ENCODE measurements at regions not wholly inside any gene's neighbourhood (a gene's known extent, or its start where the extent isn't known, plus 50 kb on each side); places are given as distances from the start of the nearest gene placed in this dataset.
"Not testable (repeated sequence)": the region's sequence is repeated elsewhere in the genome, so short reads cannot be mapped to it uniquely, and the experiment has no call there.

DNA sequence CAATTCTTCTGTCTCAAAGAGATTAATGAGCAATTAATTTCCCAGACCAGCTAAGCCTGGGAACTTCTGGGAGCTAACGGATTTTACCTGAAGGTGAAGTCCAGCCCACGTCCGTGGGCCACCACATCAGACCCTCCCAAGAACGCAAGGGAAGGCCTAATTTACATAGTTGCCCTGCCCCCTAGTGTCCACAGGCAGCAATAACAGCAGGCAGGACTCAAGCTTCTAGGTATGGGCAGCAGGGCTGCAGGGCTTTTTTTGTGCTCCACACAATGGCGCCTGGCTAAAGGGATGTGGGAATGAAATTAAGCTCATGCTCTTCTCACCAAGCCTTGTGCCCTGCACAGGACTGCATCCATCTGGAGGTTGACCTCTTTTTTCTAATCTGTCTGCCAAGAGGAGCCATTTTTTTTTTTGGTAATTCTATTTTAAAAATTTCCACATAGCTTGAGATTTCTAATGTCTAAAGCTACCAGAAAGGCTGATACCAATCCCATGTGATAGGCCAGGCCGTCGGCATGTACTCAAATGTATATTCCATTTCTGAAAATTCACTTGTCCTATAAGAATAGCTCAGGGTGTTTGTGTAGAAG, 111.9 kb upstream of the TMEM164 start:
- no peak overlapping the region for H3K4me3 ChIP-seq
- POLR2A ChIA-PET, result interaction anchor here (1.8 kb wide), 1 partner anchor 354 kb away, joined by 14 read pairs; the partner anchor contains the start of gene NXT2
- WGBS (ENCODE audit: missing lambda C conversion rate), result 20% methylated on average over 7 of the region's 7 CpGs

DNA sequence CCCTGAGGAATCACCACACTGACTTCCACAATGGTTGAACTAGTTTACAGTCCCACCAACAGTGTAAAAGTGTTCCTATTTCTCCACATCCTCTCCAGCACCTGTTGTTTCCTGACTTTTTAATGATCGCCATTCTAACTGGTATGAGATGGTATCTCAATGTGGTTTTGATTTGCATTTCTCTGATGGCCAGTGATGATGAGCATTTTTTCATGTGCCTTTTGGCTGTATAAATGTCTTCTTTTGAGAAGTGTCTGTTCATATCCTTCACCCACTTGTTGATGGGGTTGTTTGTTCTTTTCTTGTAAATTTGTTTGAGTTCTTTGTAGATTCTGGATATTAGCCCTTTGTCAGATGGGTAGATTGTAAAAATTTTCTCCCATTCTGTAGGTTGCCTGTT, 106.9 kb upstream of the TMEM164 start:
- 85% methylated on average over 1 of the region's 1 CpG for WGBS (ENCODE audit: missing lambda C conversion rate)
- ATAC-seq, result not testable (repeated sequence)

More for the DNA sequence above, 111.9 kb upstream of the TMEM164 start:
- CTCF ChIA-PET, result interaction anchor here (0.7 to 3.6 kb wide), 40 partner anchors 8 to 521 kb away, joined by 3 to 57 read pairs (median 5); no protein-coding TSS in a partner anchor
- TF ChIP-seq, protein P1, sequence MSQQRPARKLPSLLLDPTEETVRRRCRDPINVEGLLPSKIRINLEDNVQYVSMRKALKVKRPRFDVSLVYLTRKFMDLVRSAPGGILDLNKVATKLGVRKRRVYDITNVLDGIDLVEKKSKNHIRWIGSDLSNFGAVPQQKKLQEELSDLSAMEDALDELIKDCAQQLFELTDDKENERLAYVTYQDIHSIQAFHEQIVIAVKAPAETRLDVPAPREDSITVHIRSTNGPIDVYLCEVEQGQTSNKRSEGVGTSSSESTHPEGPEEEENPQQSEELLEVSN (IDR thresholded peaks at IDR 0.05; ENCODE audit: borderline replicate concordance, low read depth), result no peak
- TF ChIP-seq KDM1A (IDR thresholded peaks at IDR 0.05; ENCODE audit: low read depth) (no peak), NR3C1 (IDR thresholded peaks at IDR 0.05) (no peak), HDAC2 (IDR thresholded peaks at IDR 0.05) (no peak), CHD2 (IDR thresholded peaks at IDR 0.05; ENCODE audit: low read length, partially characterized antibody) (no peak), RAD21 (conservative IDR thresholded peaks at IDR 0.05 in 1 of 2, IDR thresholded peaks at IDR 0.05 in 1 of 2) (peak; percentile 71 to 78), SMC3 (IDR thresholded peaks at IDR 0.05) (peak; percentile 78)
- TF ChIP-seq, protein P2, sequence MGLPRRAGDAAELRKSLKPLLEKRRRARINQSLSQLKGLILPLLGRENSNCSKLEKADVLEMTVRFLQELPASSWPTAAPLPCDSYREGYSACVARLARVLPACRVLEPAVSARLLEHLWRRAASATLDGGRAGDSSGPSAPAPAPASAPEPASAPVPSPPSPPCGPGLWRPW (IDR thresholded peaks at IDR 0.05), result no peak
- TF ChIP-seq, protein P3, sequence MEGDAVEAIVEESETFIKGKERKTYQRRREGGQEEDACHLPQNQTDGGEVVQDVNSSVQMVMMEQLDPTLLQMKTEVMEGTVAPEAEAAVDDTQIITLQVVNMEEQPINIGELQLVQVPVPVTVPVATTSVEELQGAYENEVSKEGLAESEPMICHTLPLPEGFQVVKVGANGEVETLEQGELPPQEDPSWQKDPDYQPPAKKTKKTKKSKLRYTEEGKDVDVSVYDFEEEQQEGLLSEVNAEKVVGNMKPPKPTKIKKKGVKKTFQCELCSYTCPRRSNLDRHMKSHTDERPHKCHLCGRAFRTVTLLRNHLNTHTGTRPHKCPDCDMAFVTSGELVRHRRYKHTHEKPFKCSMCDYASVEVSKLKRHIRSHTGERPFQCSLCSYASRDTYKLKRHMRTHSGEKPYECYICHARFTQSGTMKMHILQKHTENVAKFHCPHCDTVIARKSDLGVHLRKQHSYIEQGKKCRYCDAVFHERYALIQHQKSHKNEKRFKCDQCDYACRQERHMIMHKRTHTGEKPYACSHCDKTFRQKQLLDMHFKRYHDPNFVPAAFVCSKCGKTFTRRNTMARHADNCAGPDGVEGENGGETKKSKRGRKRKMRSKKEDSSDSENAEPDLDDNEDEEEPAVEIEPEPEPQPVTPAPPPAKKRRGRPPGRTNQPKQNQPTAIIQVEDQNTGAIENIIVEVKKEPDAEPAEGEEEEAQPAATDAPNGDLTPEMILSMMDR (IDR thresholded peaks at IDR 0.05), result peak; percentile 74
- TF ChIP-seq, protein P4, sequence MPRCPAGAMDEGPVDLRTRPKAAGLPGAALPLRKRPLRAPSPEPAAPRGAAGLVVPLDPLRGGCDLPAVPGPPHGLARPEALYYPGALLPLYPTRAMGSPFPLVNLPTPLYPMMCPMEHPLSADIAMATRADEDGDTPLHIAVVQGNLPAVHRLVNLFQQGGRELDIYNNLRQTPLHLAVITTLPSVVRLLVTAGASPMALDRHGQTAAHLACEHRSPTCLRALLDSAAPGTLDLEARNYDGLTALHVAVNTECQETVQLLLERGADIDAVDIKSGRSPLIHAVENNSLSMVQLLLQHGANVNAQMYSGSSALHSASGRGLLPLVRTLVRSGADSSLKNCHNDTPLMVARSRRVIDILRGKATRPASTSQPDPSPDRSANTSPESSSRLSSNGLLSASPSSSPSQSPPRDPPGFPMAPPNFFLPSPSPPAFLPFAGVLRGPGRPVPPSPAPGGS (IDR thresholded peaks at IDR 0.05), result no peak
- H3K4me1 ChIP-seq, result no peaks in the 10 kb centered on the region
- H3K27ac ChIP-seq, result peak overlapping the region in 1 of 2 experiments; percentile 38; a peak in 1 of 6 replicates
- H3K9me3 ChIP-seq, result no peaks in the 10 kb centered on the region
- H3K4me2 ChIP-seq, result peak overlapping the region; percentile 34; the same call in 2 of the 3 replicates
- ATAC-seq, result peak; percentile 72 to 95
- peak; percentile 47 to 72 for DNase-seq (ENCODE audit: low read depth in 1 of 2, low spot score in 1 of 2)
- FAIRE-seq, result peak; percentile 96

DNA sequence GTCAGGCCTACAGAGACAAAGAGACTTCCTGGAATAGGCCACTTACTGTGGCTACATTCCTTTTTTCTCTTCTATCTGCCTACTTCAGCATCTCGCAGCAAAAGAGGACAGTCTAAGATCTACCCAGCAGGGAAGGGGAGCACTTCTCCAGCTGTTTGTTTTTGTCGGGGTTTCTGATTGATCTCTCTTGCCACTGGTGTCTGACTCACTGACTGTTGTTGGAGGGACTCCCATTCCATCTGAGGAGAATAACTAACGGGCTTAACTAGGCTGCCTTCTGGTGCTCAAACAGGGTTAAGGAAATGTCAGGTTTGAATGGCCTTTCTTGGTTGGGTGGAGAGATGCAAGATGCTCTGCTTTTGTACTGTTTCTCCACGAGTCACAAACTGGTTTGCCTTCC, 100.2 kb upstream of the TMEM164 start:
- Histone ChIP-seq H3K4me3 (no peak overlapping the region), H3K9me3 (no peaks in the 10 kb centered on the region), H3K4me1 (peaks cover 16% of the 10 kb centered on the region), H3K27ac (peak overlapping the region in 1 of 2 experiments; percentile 59; a peak in 2 of 6 replicates), H3K4me2 (peak overlapping the region; percentile 58)
- ChIA-PET POLR2A (no interaction called here), CTCF (interaction anchor here (1.4 to 4.2 kb wide), 2 partner anchors 12 to 244 kb away, joined by 4 to 19 read pairs; no protein-coding TSS in a partner anchor)
- ATAC-seq (peak; percentile 76 to 90), DNase-seq (ENCODE audit: low read depth in 1 of 2, low spot score in 1 of 2) (peak; percentile 42 to 47), FAIRE-seq (peak; percentile 49)
- 8% methylated on average over 4 of the region's 4 CpGs for WGBS (ENCODE audit: missing lambda C conversion rate)
- no peak for TF ChIP-seq SREBF2 (IDR thresholded peaks at IDR 0.05)
- 0 out of 2 replicates have a peak, but pooled peaks have one; percentile 17 for TF ChIP-seq FOSL2 (IDR thresholded peaks at IDR 0.05)
- TF ChIP-seq FOSL2 (CRISPR knock-in tag; IDR thresholded peaks at IDR 0.05), result no peak
- TF ChIP-seq KDM5A (IDR thresholded peaks at IDR 0.05), result no peak
- no peak for TF ChIP-seq CEBPB (IDR thresholded peaks at IDR 0.05)
- TF ChIP-seq NFE2L2 (conservative IDR thresholded peaks at IDR 0.05; ENCODE audit: low read length), result no peak

More for the DNA sequence above, 106.9 kb upstream of the TMEM164 start:
- POLR2A ChIA-PET; FAIRE-seq; H3K4me2 ChIP-seq; CTCF ChIA-PET; H3K4me3 ChIP-seq; H3K4me1 ChIP-seq; H3K27ac ChIP-seq; DNase-seq (ENCODE audit: low read depth in 1 of 2, low spot score in 1 of 2); H3K9me3 ChIP-seq: not testable (repeated sequence)
